Mononuclear cell (primary cell): ENCODE measurements at regions not wholly inside any gene's neighbourhood (a gene's known extent, or its start where the extent isn't known, plus 50 kb on each side); places are given as distances from the start of the nearest gene placed in this dataset.

Experiments used
- H3K27me3 ChIP-seq: 2 replicates; pipeline ENCODE4 v1.6.0; 2011; ENCODE audit warnings: low read length, control low read depth; ENCODE audit not compliant: insufficient read depth
- H3K4me1 ChIP-seq: 2 replicates; pipeline ENCODE4 v1.5.1; 2011; ENCODE audit warnings: mild to moderate bottlenecking, low read length, control low read depth; ENCODE audit not compliant: insufficient read depth
- H3K4me3 ChIP-seq: 2 replicates; pipeline ENCODE4 v1.5.1; 2011; ENCODE audit warnings: mild to moderate bottlenecking, low read length, moderate library complexity
- H3K9me3 ChIP-seq: 2 replicates; pipeline ENCODE4 v1.5.1; 2011; ENCODE audit warnings: low read depth, mild to moderate bottlenecking, control low read depth, low read length

- Histone ChIP-seq H3K9me3 (peaks cover 26% of the 10 kb centered on the region), H3K4me1 (no peaks in the 10 kb centered on the region), H3K27me3 (no peaks in the 10 kb centered on the region)
Observed at GRCh38 chr9:80049096-80049782, 477.5 kb downstream of the TLE4 start.

GRCh38 chr9:80046481-80046880, 474.7 kb downstream of the TLE4 start:
- Histone ChIP-seq H3K4me1 (no peaks in the 10 kb centered on the region), H3K27me3 (no peaks in the 10 kb centered on the region), H3K4me3 (no peak overlapping the region), H3K9me3 (no peaks in the 10 kb centered on the region)

More at GRCh38 chr9:80049096-80049782, 477.5 kb downstream of the TLE4 start:
- H3K4me3 ChIP-seq: no peak overlapping the region

GRCh38 chr9:80041821-80042220, 470.1 kb downstream of the TLE4 start:
- H3K4me3 ChIP-seq: no peak overlapping the region
- no peaks in the 10 kb centered on the region for H3K27me3 ChIP-seq
- no peaks in the 10 kb centered on the region for H3K9me3 ChIP-seq
- no peaks in the 10 kb centered on the region for H3K4me1 ChIP-seq

GRCh38 chr9:80040457-80040856, 468.7 kb downstream of the TLE4 start:
- H3K4me3 ChIP-seq: no peak overlapping the region
- no peaks in the 10 kb centered on the region for H3K9me3 ChIP-seq
- no peaks in the 10 kb centered on the region for H3K27me3 ChIP-seq
- no peaks in the 10 kb centered on the region for H3K4me1 ChIP-seq

- Histone ChIP-seq H3K4me3 (no peak overlapping the region), H3K4me1 (no peaks in the 10 kb centered on the region), H3K9me3 (no peaks in the 10 kb centered on the region), H3K27me3 (no peaks in the 10 kb centered on the region)
Observed at GRCh38 chr9:80030801-80031200, 459.0 kb downstream of the TLE4 start.

- no peaks in the 10 kb centered on the region for H3K9me3 ChIP-seq
Observed at GRCh38 chr9:80028501-80028900, 456.7 kb downstream of the TLE4 start.

GRCh38 chr9:80025796-80026520, 454.2 kb downstream of the TLE4 start:
- H3K9me3 ChIP-seq: no peaks in the 10 kb centered on the region
- H3K27me3 ChIP-seq: no peaks in the 10 kb centered on the region
- H3K4me1 ChIP-seq: no peaks in the 10 kb centered on the region
- no peak overlapping the region for H3K4me3 ChIP-seq

More at GRCh38 chr9:80028501-80028900, 456.7 kb downstream of the TLE4 start:
- H3K27me3 ChIP-seq: no peaks in the 10 kb centered on the region
- no peaks in the 10 kb centered on the region for H3K4me1 ChIP-seq
- no peak overlapping the region for H3K4me3 ChIP-seq

- Histone ChIP-seq H3K27me3 (no peaks in the 10 kb centered on the region), H3K4me1 (no peaks in the 10 kb centered on the region), H3K4me3 (no peak overlapping the region), H3K9me3 (no peaks in the 10 kb centered on the region)
Observed at GRCh38 chr9:80025131-80025530, 453.4 kb downstream of the TLE4 start.

- H3K9me3 ChIP-seq: no peaks in the 10 kb centered on the region
- no peak overlapping the region for H3K4me3 ChIP-seq
- no peaks in the 10 kb centered on the region for H3K27me3 ChIP-seq
- no peaks in the 10 kb centered on the region for H3K4me1 ChIP-seq
Observed at GRCh38 chr9:80020530-80020929, 448.8 kb downstream of the TLE4 start.

- no peaks in the 10 kb centered on the region for H3K9me3 ChIP-seq
- no peak overlapping the region for H3K4me3 ChIP-seq
- H3K4me1 ChIP-seq: no peaks in the 10 kb centered on the region
- H3K27me3 ChIP-seq: no peaks in the 10 kb centered on the region
Observed at GRCh38 chr9:80020056-80020455, 448.3 kb downstream of the TLE4 start.

- H3K4me1 ChIP-seq: no peaks in the 10 kb centered on the region
- no peak overlapping the region for H3K4me3 ChIP-seq
- no peaks in the 10 kb centered on the region for H3K27me3 ChIP-seq
- H3K9me3 ChIP-seq: peaks cover 6% of the 10 kb centered on the region
Observed at GRCh38 chr9:80013891-80014290, 442.1 kb downstream of the TLE4 start.

- Histone ChIP-seq H3K27me3 (no peaks in the 10 kb centered on the region), H3K4me1 (no peaks in the 10 kb centered on the region), H3K4me3 (no peak overlapping the region), H3K9me3 (peaks cover 6% of the 10 kb centered on the region)
Observed at GRCh38 chr9:80012557-80013330, 441.0 kb downstream of the TLE4 start.

GRCh38 chr9:80009204-80009603, 437.4 kb downstream of the TLE4 start:
- Histone ChIP-seq H3K4me1 (no peaks in the 10 kb centered on the region), H3K9me3 (peaks cover 6% of the 10 kb centered on the region), H3K4me3 (no peak overlapping the region), H3K27me3 (no peaks in the 10 kb centered on the region)

- no peaks in the 10 kb centered on the region for H3K4me1 ChIP-seq
- H3K4me3 ChIP-seq: no peak overlapping the region
- no peaks in the 10 kb centered on the region for H3K9me3 ChIP-seq
- no peaks in the 10 kb centered on the region for H3K27me3 ChIP-seq
Observed at GRCh38 chr9:80004714-80005113, 432.9 kb downstream of the TLE4 start.

- H3K27me3 ChIP-seq: no peaks in the 10 kb centered on the region
- no peaks in the 10 kb centered on the region for H3K9me3 ChIP-seq
- no peaks in the 10 kb centered on the region for H3K4me1 ChIP-seq
- H3K4me3 ChIP-seq: no peak overlapping the region
Observed at GRCh38 chr9:79990536-79990935, 418.8 kb downstream of the TLE4 start.
